H9 (cell line): ENCODE measurements at regions not wholly inside any gene's neighbourhood (a gene's known extent, or its start where the extent isn't known, plus 50 kb on each side); places are given as distances from the start of the nearest gene placed in this dataset.

Experiments
- DNase-seq: peaks from one replicate; pipeline ENCODE4 v3.0.0-alpha.2; 2017
- H2AFZ ChIP-seq: one replicate; pipeline ENCODE4 v1.6.1; 2013; ENCODE audit warnings: mild to moderate bottlenecking, low read length, control low read depth, moderate library complexity
- H2AK5ac ChIP-seq: 2 replicates; pipeline ENCODE4 v1.6.1; 2013; ENCODE audit warnings: low read length, control low read depth, mixed read lengths; ENCODE audit not compliant: insufficient read length
- H2BK120ac ChIP-seq: one replicate; pipeline ENCODE4 v1.6.1; 2013; ENCODE audit warnings: low read depth, mild to moderate bottlenecking, low read length, control low read depth, inconsistent platforms; ENCODE audit not compliant: poor library complexity, severe bottlenecking
- H2BK12ac ChIP-seq: 2 replicates; pipeline ENCODE4 v1.6.1; 2013; ENCODE audit warnings: low read length, control low read depth, mixed read lengths, low read depth; ENCODE audit not compliant: insufficient read length
- H2BK15ac ChIP-seq: 2 replicates; pipeline ENCODE4 v1.6.1; 2013; ENCODE audit warnings: low read depth, low read length, control low read depth
- H2BK20ac ChIP-seq: one replicate; pipeline ENCODE4 v1.6.1; 2013; ENCODE audit warnings: low read depth, mild to moderate bottlenecking, low read length, control low read depth, inconsistent platforms; ENCODE audit not compliant: poor library complexity, severe bottlenecking
- H2BK5ac ChIP-seq: 2 replicates; pipeline ENCODE4 v1.6.1; 2013; ENCODE audit warnings: low read length, control low read depth, mixed read lengths; ENCODE audit not compliant: insufficient read length
- H3K14ac ChIP-seq: 2 replicates; pipeline ENCODE4 v1.6.1; 2013; ENCODE audit warnings: low read length, control low read depth; ENCODE audit not compliant: insufficient read depth
- H3K18ac ChIP-seq: 2 replicates; pipeline ENCODE4 v1.6.1; 2013; ENCODE audit warnings: low read depth, mild to moderate bottlenecking, mixed read lengths, low read length, control low read depth; ENCODE audit not compliant: insufficient read length
- H3K23ac ChIP-seq: 2 replicates; pipeline ENCODE4 v1.6.1; 2013; ENCODE audit warnings: low read length, control low read depth, mixed read lengths, low read depth; ENCODE audit not compliant: insufficient read length
- H3K23me2 ChIP-seq: 2 replicates; pipeline ENCODE4 v1.6.1; 2013; ENCODE audit warnings: low read depth, mild to moderate bottlenecking, mixed read lengths, low read length, control low read depth; ENCODE audit not compliant: insufficient read length, poor library complexity, severe bottlenecking
- H3K27ac ChIP-seq: 2 replicates; pipeline ENCODE4 v1.5.1; 2013; ENCODE audit warnings: low read length, control low read depth, mixed read lengths, low read depth; ENCODE audit not compliant: insufficient read length
- H3K27me3 ChIP-seq: 2 replicates; pipeline ENCODE4 v1.6.1; 2013; ENCODE audit warnings: low read length, control low read depth, inconsistent platforms; ENCODE audit not compliant: insufficient read depth
- H3K4ac ChIP-seq: 2 replicates; pipeline ENCODE4 v1.6.1; 2013; ENCODE audit warnings: low read depth, mild to moderate bottlenecking, control low read depth, inconsistent platforms, low read length, moderate library complexity
- H3K4me1 ChIP-seq: 2 replicates; pipeline ENCODE4 v1.6.1; 2013; ENCODE audit warnings: low read length, control low read depth, inconsistent platforms; ENCODE audit not compliant: insufficient read depth
- H3K4me2 ChIP-seq: 2 replicates; pipeline ENCODE4 v1.6.1; 2013; ENCODE audit warnings: low read length, control low read depth, mixed read lengths; ENCODE audit not compliant: insufficient read length, insufficient read depth
- H3K56ac ChIP-seq: 2 replicates; pipeline ENCODE4 v1.6.1; 2013; ENCODE audit warnings: low read depth, mild to moderate bottlenecking, mixed read lengths, low read length, control low read depth; ENCODE audit not compliant: insufficient read length
- H3K79me1 ChIP-seq: 2 replicates; pipeline ENCODE4 v1.6.1; 2013; ENCODE audit warnings: low read depth, mild to moderate bottlenecking, moderate library complexity, low read length, control low read depth, inconsistent platforms; ENCODE audit not compliant: insufficient read depth, poor library complexity, severe bottlenecking
- H3K79me2 ChIP-seq: 2 replicates; pipeline ENCODE4 v1.6.1; 2013; ENCODE audit warnings: low read length, control low read depth, inconsistent platforms; ENCODE audit not compliant: insufficient read depth
- H3K9ac ChIP-seq: 2 replicates; pipeline ENCODE4 v1.6.1; 2013; ENCODE audit warnings: low read length, control low read depth, mixed read lengths; ENCODE audit not compliant: insufficient read length; ENCODE audit errors: extremely low read depth
- H3K9me3 ChIP-seq: one replicate; pipeline ENCODE4 v1.6.1; 2013; ENCODE audit warnings: low read depth, low read length, inconsistent platforms; ENCODE audit not compliant: control insufficient read depth
- H3T11ph ChIP-seq: one replicate; pipeline ENCODE4 v1.6.1; 2013; ENCODE audit warnings: mild to moderate bottlenecking, low read length, control low read depth, inconsistent platforms
- H4K20me1 ChIP-seq: one replicate; pipeline ENCODE4 v1.6.1; 2013; ENCODE audit not compliant: control insufficient read depth, insufficient read length, insufficient read depth
- H4K5ac ChIP-seq: 2 replicates; pipeline ENCODE4 v1.6.1; 2013; ENCODE audit warnings: low read depth, mild to moderate bottlenecking, mixed read lengths, low read length, control low read depth; ENCODE audit not compliant: insufficient read length
- H4K8ac ChIP-seq: replicated peaks from 2 replicates; pipeline ENCODE4 v1.6.1; 2013; ENCODE audit warnings: low read length, control low read depth, mixed read lengths, low read depth; ENCODE audit not compliant: insufficient read length
- H4K91ac ChIP-seq: 2 replicates; pipeline ENCODE4 v1.6.1; 2013; ENCODE audit warnings: low read depth, mild to moderate bottlenecking, moderate library complexity, mixed read lengths, low read length, control low read depth; ENCODE audit not compliant: insufficient read length
- H3K27ac Mint-ChIP-seq, 3 experiments: 2 replicates in 2 of 3; 3 replicates in 1 of 3; pipeline ENCODE4 v1.8.0; 2020 to 2021; ENCODE audit warnings: mixed read lengths in 3 of 3, mild to moderate bottlenecking in 1 of 3, moderate library complexity in 1 of 3
- H3K27me3 Mint-ChIP-seq: 2 replicates; pipeline ENCODE4 v1.8.0; 2021; ENCODE audit warnings: low read depth, mild to moderate bottlenecking, moderate library complexity, mixed read lengths
- H3K36me3 Mint-ChIP-seq, 3 experiments: 2 replicates in 2 of 3; 3 replicates in 1 of 3; pipeline ENCODE4 v1.8.0; 2020 to 2021; ENCODE audit warnings: low read depth in 3 of 3, mixed read lengths in 3 of 3; ENCODE audit not compliant: insufficient read depth in 1 of 3
- H3K4me1 Mint-ChIP-seq, 2 experiments: 2 replicates each; pipeline ENCODE4 v1.8.0; 2020; ENCODE audit warnings: mixed read lengths in 2 of 2
- H3K4me3 Mint-ChIP-seq, 2 experiments: 2 replicates in 1 of 2; 3 replicates in 1 of 2; pipeline ENCODE4 v1.8.0; 2020 to 2021; ENCODE audit warnings: mild to moderate bottlenecking in 2 of 2, mixed read lengths in 2 of 2, moderate library complexity in 1 of 2
- H3K9me3 Mint-ChIP-seq, 2 experiments: 2 replicates in 1 of 2; 3 replicates in 1 of 2; pipeline ENCODE4 v1.8.0; 2020; ENCODE audit warnings: mild to moderate bottlenecking in 2 of 2, mixed read lengths in 2 of 2, moderate library complexity in 1 of 2
- CTCF ChIP-seq: fragments of 200-600 bp; sonication (generic); conservative IDR thresholded peaks from 3 replicates; pipeline ENCODE4 v1.8.0; 2021; ENCODE audit warnings: antibody characterized with exemption, mild to moderate bottlenecking
- WGBS: extraction: QIAGEN DNeasy Blood & Tissue Kit; methylation state at CpG from one replicate; pipeline ENCODE4 v1.1.7; 2013; ENCODE audit warnings: missing lambda C conversion rate, low lambda C conversion rate, mixed read lengths; ENCODE audit not compliant: insufficient read length; ENCODE audit errors: extremely low coverage; 5-methylcytosine and 5-hydroxymethylcytosine counted together

- H3K4me2 ChIP-seq, result no peak overlapping the region
- no peak overlapping the region for H4K8ac ChIP-seq
- H3K9ac ChIP-seq, result no peak overlapping the region
- H2AFZ ChIP-seq, result no peak overlapping the region
- Mint-ChIP-seq H3K27ac (no peak overlapping the region; a peak in 1 of 7 replicates), H3K4me1 (peaks cover 11 to 19% of the 10 kb centered on the region in 2 experiments), H3K27me3 (no peaks in the 10 kb centered on the region), H3K4me3 (no peak overlapping the region), H3K9me3 (no peaks in the 10 kb centered on the region), H3K36me3 (no peaks in the 10 kb centered on the region)
- H3K9me3 ChIP-seq, result no peaks in the 10 kb centered on the region
- H4K91ac ChIP-seq, result no peak overlapping the region
- H3K4ac ChIP-seq, result no peak overlapping the region
- H2BK12ac ChIP-seq, result no peak overlapping the region
- H2BK15ac ChIP-seq, result no peak overlapping the region
- H3K18ac ChIP-seq, result no peak overlapping the region
- no peaks in the 10 kb centered on the region for H3K23me2 ChIP-seq
- H3K56ac ChIP-seq, result no peak overlapping the region
- no peak overlapping the region for H2BK5ac ChIP-seq
- H3K79me2 ChIP-seq, result no peaks in the 10 kb centered on the region
- no peaks in the 10 kb centered on the region for H4K20me1 ChIP-seq
- no peaks in the 10 kb centered on the region for H3K27me3 ChIP-seq
- no peak overlapping the region for H4K5ac ChIP-seq
- no peak overlapping the region for H3K23ac ChIP-seq
- peak; percentile 39 for TF ChIP-seq CTCF
- no peak overlapping the region for H2BK20ac ChIP-seq
- H3K4me1 ChIP-seq, result no peaks in the 10 kb centered on the region
- no peak overlapping the region for H3K14ac ChIP-seq
- no peak overlapping the region for H3T11ph ChIP-seq
- no peaks in the 10 kb centered on the region for H3K79me1 ChIP-seq
- no peak overlapping the region for H2AK5ac ChIP-seq
- no peak overlapping the region for H2BK120ac ChIP-seq
- peak; percentile 60 for DNase-seq
- H3K27ac ChIP-seq, result no peak overlapping the region
- no CpG with 5 or more reads among the region's 12 CpGs for WGBS
Observed at GRCh38 chr17:31696184-31696602, 162.9 kb downstream of the COPRS start.
